ENCODE measurements at regions not wholly inside any gene's neighbourhood (a gene's known extent, or its start where the extent isn't known, plus 50 kb on each side); places are given as distances from the start of the nearest gene placed in this dataset.

DNA sequence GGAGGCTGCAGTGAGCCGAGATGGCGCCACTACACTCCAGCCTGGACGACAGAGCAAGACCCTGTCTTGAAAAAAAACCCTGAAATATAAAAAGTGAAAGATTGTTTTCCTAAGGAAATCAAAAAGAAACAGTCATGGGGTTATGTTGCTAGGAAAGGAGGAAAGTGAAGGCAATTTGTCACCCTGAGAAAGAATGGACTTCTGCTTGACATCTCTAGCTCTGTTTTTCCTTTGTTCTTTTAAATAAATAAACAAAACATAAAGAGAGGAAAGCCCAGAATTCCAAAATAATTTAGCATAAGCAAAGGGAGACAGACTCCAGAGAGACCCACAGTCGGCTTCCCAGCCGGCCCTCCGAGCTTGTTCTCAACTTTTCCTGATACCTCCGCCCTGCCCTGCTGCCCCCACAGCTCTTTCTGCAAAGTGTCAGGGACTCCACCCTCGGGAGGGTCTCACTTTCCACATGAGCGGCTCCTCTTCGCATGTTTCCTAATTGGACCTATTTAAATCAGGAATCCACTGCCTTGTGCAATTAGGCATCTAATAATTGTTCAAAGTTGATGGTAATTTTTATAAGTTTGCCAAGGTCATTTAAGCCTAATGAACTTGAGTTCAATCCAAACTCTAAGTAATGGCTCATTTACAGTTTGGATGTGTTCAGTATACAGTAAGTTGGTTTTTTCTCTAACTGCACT, 49.8 kb upstream of the COPS8 start:
- DNase-seq (ENCODE audit: low read depth in 2 of 2) = no peak

All from stimulated activated CD8-positive, alpha-beta memory T cell treated with anti-CD3 and anti-CD28 coated beads, Interleukin-7, amount 100 ng/mL, for 4 hours (primary cell).